Endothelial cell of umbilical vein (primary cell): ENCODE measurements at regions not wholly inside any gene's neighbourhood (a gene's known extent, or its start where the extent isn't known, plus 50 kb on each side); places are given as distances from the start of the nearest gene placed in this dataset.

Experiments used
- EZH2 ChIP-seq: IDR thresholded peaks from 2 replicates; pipeline ENCODE4 v1.6.1; 2012; ENCODE audit warnings: borderline replicate concordance, low read depth, mild to moderate bottlenecking, moderate library complexity, low read length, inconsistent platforms; ENCODE audit not compliant: severe bottlenecking
- FOS ChIP-seq: IDR thresholded peaks from 2 replicates; pipeline ENCODE4 v1.6.1; 2011; ENCODE audit warnings: mild to moderate bottlenecking, low read length, moderate library complexity, borderline replicate concordance; ENCODE audit not compliant: insufficient read depth
- GATA2 ChIP-seq: IDR thresholded peaks from 2 replicates; pipeline ENCODE4 v1.7.0; 2011; ENCODE audit warnings: low read depth, mild to moderate bottlenecking, moderate library complexity, mixed read lengths, low read length; ENCODE audit not compliant: insufficient read length, insufficient read depth
- JUN ChIP-seq: IDR thresholded peaks from 2 replicates; pipeline ENCODE4 v1.6.1; 2011; ENCODE audit warnings: borderline replicate concordance, low read depth; ENCODE audit not compliant: insufficient read length, insufficient read depth
- MAX ChIP-seq: IDR thresholded peaks from 2 replicates; pipeline ENCODE4 v1.6.1; 2011; ENCODE audit not compliant: insufficient read depth, insufficient read length
- POLR2A ChIP-seq: IDR thresholded peaks from 2 replicates; pipeline ENCODE4 v1.6.1; 2012; ENCODE audit warnings: low read depth, mild to moderate bottlenecking, control low read depth, low read length
- POLR2AphosphoS5 ChIP-seq: IDR thresholded peaks from 2 replicates; pipeline ENCODE4 v1.6.1; 2012; ENCODE audit warnings: low read depth, mild to moderate bottlenecking, control low read depth, low read length, moderate library complexity; ENCODE audit not compliant: insufficient read depth
- TF ChIP-seq, protein P1 (sequence below), 2 donors: IDR thresholded peaks; 1 replicate in 1 of 2; 2 replicates in 1 of 2; pipeline ENCODE4 v1.5.1; 2011; ENCODE audit warnings: low read length in 2 of 2, mild to moderate bottlenecking in 2 of 2, moderate library complexity in 2 of 2, control low read depth in 1 of 2, inconsistent platforms in 1 of 2, low read depth in 1 of 2; ENCODE audit not compliant: insufficient read depth in 1 of 2; ENCODE audit errors: extremely low read depth in 1 of 2

DNA sequence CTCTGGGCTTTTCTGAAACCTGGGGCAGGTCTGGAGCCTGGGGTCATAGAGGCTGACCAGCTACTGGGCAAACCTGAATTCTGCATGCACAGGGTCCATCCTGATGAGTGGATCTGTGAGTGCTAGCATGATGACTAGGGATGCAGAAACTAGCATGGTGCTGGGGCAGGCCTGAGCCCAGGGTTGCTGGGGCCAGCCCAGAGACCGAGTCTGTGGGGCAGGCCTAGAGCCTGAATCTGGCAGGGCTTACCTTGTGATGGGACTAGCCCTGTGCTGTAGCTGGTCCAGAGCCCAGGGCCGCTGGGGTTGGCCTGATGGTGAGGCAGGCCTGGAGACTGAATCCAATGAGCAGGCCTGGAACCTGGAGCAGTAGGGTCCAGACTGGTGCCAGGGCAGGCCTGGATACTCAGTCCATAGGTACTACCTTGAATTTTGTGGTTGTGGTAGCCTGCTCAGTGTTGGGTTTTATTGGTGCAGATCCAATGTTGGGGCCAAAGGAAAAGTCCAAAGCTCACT lies 313.5 kb downstream of the TLR4 start:
- TF ChIP-seq, protein P1, sequence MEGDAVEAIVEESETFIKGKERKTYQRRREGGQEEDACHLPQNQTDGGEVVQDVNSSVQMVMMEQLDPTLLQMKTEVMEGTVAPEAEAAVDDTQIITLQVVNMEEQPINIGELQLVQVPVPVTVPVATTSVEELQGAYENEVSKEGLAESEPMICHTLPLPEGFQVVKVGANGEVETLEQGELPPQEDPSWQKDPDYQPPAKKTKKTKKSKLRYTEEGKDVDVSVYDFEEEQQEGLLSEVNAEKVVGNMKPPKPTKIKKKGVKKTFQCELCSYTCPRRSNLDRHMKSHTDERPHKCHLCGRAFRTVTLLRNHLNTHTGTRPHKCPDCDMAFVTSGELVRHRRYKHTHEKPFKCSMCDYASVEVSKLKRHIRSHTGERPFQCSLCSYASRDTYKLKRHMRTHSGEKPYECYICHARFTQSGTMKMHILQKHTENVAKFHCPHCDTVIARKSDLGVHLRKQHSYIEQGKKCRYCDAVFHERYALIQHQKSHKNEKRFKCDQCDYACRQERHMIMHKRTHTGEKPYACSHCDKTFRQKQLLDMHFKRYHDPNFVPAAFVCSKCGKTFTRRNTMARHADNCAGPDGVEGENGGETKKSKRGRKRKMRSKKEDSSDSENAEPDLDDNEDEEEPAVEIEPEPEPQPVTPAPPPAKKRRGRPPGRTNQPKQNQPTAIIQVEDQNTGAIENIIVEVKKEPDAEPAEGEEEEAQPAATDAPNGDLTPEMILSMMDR (IDR thresholded peaks at IDR 0.05; ENCODE audit: extremely low read depth in 1 of 2, insufficient read depth in 1 of 2, low read depth in 1 of 2, low read length in 2 of 2), result no peak
- no peak for TF ChIP-seq POLR2A
- no peak for TF ChIP-seq MAX
- no peak for TF ChIP-seq FOS
- TF ChIP-seq JUN, result no peak
- no peak for TF ChIP-seq EZH2
- TF ChIP-seq POLR2AphosphoS5, result no peak
- TF ChIP-seq GATA2, result no peak
